Mesendoderm (in vitro differentiated cells): ENCODE measurements at regions not wholly inside any gene's neighbourhood (a gene's known extent, or its start where the extent isn't known, plus 50 kb on each side); places are given as distances from the start of the nearest gene placed in this dataset.

Source experiments
- DNase-seq: peaks from one replicate; pipeline ENCODE4 v3.0.0; 2013
- H2AK5ac ChIP-seq: 2 replicates; pipeline ENCODE4 v1.6.1; 2013; ENCODE audit warnings: low read length, inconsistent platforms
- H2BK120ac ChIP-seq: 2 replicates; pipeline ENCODE4 v1.6.1; 2013; ENCODE audit warnings: low read depth, mild to moderate bottlenecking, low read length, moderate library complexity, mixed read lengths
- H2BK15ac ChIP-seq: replicated peaks from 2 replicates; pipeline ENCODE4 v1.6.1; 2013; ENCODE audit warnings: low read depth, mild to moderate bottlenecking, moderate library complexity
- H2BK5ac ChIP-seq: 2 replicates; pipeline ENCODE4 v1.6.1; 2013; ENCODE audit warnings: low read length, inconsistent platforms
- H3K18ac ChIP-seq: 2 replicates; pipeline ENCODE4 v1.6.1; 2013; ENCODE audit warnings: mild to moderate bottlenecking, low read length, mixed read lengths
- H3K23ac ChIP-seq: one replicate; pipeline ENCODE4 v1.6.1; 2013; ENCODE audit warnings: low read length
- H3K27ac ChIP-seq: 2 replicates; pipeline ENCODE4 v1.5.1; 2013; ENCODE audit warnings: low read depth, mild to moderate bottlenecking, inconsistent platforms, low read length, moderate library complexity
- H3K27me3 ChIP-seq: 2 replicates; pipeline ENCODE4 v1.6.1; 2013; ENCODE audit warnings: low read length, control low read depth, mild to moderate bottlenecking, inconsistent platforms; ENCODE audit not compliant: insufficient read depth, poor library complexity
- H3K36me3 ChIP-seq: 2 replicates; pipeline ENCODE4 v1.6.1; 2013; ENCODE audit warnings: low read length, inconsistent platforms; ENCODE audit not compliant: control insufficient read depth, insufficient read depth
- H3K4ac ChIP-seq: one replicate; pipeline ENCODE4 v1.6.1; 2013; ENCODE audit warnings: low read depth, mild to moderate bottlenecking, low read length, moderate library complexity
- H3K4me1 ChIP-seq: 2 replicates; pipeline ENCODE4 v1.6.1; 2013; ENCODE audit warnings: low read depth, low read length, inconsistent platforms; ENCODE audit not compliant: control insufficient read depth
- H3K4me2 ChIP-seq: 2 replicates; pipeline ENCODE4 v1.6.1; 2013; ENCODE audit warnings: low read length
- H3K4me3 ChIP-seq: 2 replicates; pipeline ENCODE4 v1.5.1; 2013; ENCODE audit warnings: mild to moderate bottlenecking, low read length
- H3K56ac ChIP-seq: one replicate; pipeline ENCODE4 v1.6.1; 2013; ENCODE audit warnings: low read length
- H3K79me1 ChIP-seq: 2 replicates; pipeline ENCODE4 v1.6.1; 2013; ENCODE audit warnings: low read length, inconsistent platforms
- H3K79me2 ChIP-seq: 2 replicates; pipeline ENCODE4 v1.6.1; 2013; ENCODE audit warnings: mild to moderate bottlenecking, low read length; ENCODE audit not compliant: control insufficient read depth, insufficient read depth
- H3K9ac ChIP-seq: 2 replicates; pipeline ENCODE4 v1.6.1; 2013; ENCODE audit warnings: low read length, inconsistent platforms
- H4K5ac ChIP-seq: one replicate; pipeline ENCODE4 v1.6.1; 2013; ENCODE audit warnings: low read length
- H4K8ac ChIP-seq: one replicate; pipeline ENCODE4 v1.6.1; 2013; ENCODE audit warnings: low read depth, mild to moderate bottlenecking, control low read depth, low read length, moderate library complexity
- WGBS: extraction: QIAGEN DNeasy Blood & Tissue Kit; methylation state at CpG from one replicate; pipeline ENCODE4 v1.1.7; 2013; ENCODE audit warnings: low lambda C conversion rate, missing lambda C conversion rate; ENCODE audit not compliant: insufficient coverage; ENCODE audit errors: extremely low coverage; 5-methylcytosine and 5-hydroxymethylcytosine counted together

DNA sequence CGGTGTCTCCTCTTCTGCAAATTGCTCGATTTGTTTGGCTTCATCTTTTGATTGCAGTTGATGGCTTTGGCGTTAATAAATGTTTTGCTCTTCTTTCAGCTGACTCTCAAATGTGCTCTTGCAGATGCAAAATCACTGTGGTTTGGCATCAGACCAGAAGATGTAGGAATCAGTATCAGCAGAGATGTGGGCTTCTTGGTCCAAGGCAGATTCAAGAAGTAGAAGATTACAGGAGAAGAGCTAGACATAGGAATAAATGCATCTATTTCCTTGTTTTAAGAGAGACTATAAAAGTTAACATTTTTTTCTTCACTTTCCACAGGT lies 59.8 kb upstream of the BACH1 start:
- Histone ChIP-seq H3K4me3 (no peak overlapping the region), H3K23ac (no peak overlapping the region)

DNA sequence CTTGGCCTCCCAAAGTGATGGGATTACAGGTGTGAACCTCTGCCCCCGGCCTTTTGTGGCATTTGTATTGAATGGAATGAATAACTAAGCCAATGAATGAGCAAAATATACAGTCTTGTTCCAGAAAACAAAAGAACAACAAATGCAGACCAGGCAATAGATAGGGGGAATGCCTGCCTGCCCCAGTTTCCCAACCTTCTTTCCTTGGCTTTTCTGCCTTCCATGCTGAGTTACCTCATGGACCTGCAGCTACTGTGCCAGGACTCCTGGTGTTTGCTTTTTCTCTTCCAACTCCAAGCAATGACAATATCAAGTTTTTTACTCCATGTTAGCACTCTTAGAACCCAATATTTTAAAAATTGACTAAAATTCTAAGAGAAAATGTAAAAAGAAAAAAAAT lies 58.6 kb upstream of the BACH1 start:
- no CpG with 5 or more reads among the region's 1 CpG for WGBS
- H2BK120ac ChIP-seq, result no peak overlapping the region

More for the DNA sequence above, 59.8 kb upstream of the BACH1 start:
- WGBS, result no CpG with 5 or more reads among the region's 3 CpGs
- H3K9ac ChIP-seq, result no peak overlapping the region
- H2BK15ac ChIP-seq, result no peak overlapping the region
- H3K27me3 ChIP-seq, result no peaks in the 10 kb centered on the region
- H3K27ac ChIP-seq, result no peak overlapping the region
- H3K79me1 ChIP-seq, result no peaks in the 10 kb centered on the region
- no peak overlapping the region for H2AK5ac ChIP-seq
- no peaks in the 10 kb centered on the region for H3K79me2 ChIP-seq
- no peak overlapping the region for H3K4me2 ChIP-seq
- no peak for DNase-seq
- H3K18ac ChIP-seq, result no peak overlapping the region
- H4K8ac ChIP-seq, result no peak overlapping the region
- H3K36me3 ChIP-seq, result no peaks in the 10 kb centered on the region
- no peak overlapping the region for H2BK5ac ChIP-seq
- no peak overlapping the region for H3K56ac ChIP-seq
- no peak overlapping the region for H2BK120ac ChIP-seq
- no peak overlapping the region for H3K4ac ChIP-seq
- H3K4me1 ChIP-seq, result no peaks in the 10 kb centered on the region
- H4K5ac ChIP-seq, result no peak overlapping the region

DNA sequence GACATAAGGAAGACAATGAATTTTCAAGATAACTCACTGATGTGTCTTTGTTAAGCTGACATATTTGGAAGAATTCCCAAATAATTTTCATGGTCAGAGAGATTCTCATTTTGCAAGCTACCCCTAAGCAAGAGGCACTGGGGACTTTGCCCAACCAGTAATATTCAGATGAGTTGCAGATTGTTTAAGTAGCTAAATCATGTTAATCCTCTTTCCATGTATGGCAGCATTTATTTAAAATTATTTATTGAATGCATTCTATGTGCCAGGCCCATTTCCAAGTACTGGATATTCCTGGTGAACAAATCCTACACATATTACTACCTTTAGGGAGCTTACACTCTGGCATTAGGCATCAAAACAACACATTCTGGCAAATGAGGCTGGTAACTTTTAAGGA lies 56.5 kb upstream of the BACH1 start:
- Histone ChIP-seq H3K4ac (no peak overlapping the region), H4K5ac (no peak overlapping the region), H3K9ac (no peak overlapping the region), H3K4me1 (no peaks in the 10 kb centered on the region), H3K79me1 (no peaks in the 10 kb centered on the region), H2BK120ac (no peak overlapping the region), H3K4me2 (no peak overlapping the region), H3K56ac (no peak overlapping the region), H2AK5ac (no peak overlapping the region), H3K4me3 (no peak overlapping the region), H3K79me2 (no peaks in the 10 kb centered on the region), H3K36me3 (no peaks in the 10 kb centered on the region), H3K27ac (no peak overlapping the region), H4K8ac (no peak overlapping the region), H3K27me3 (no peaks in the 10 kb centered on the region), H3K23ac (no peak overlapping the region), H2BK15ac (no peak overlapping the region), H2BK5ac (no peak overlapping the region), H3K18ac (no peak overlapping the region)
- DNase-seq, result no peak

More for the DNA sequence above, 58.6 kb upstream of the BACH1 start:
- Histone ChIP-seq H3K4me1 (no peaks in the 10 kb centered on the region), H3K4me2 (no peak overlapping the region), H3K4ac (no peak overlapping the region), H3K79me1 (no peaks in the 10 kb centered on the region), H3K27ac (no peak overlapping the region), H3K27me3 (no peaks in the 10 kb centered on the region), H2BK15ac (no peak overlapping the region), H4K5ac (no peak overlapping the region), H3K4me3 (no peak overlapping the region), H2AK5ac (no peak overlapping the region), H3K79me2 (no peaks in the 10 kb centered on the region), H3K56ac (no peak overlapping the region), H2BK5ac (no peak overlapping the region), H3K36me3 (no peaks in the 10 kb centered on the region), H3K9ac (no peak overlapping the region), H3K18ac (no peak overlapping the region), H3K23ac (no peak overlapping the region), H4K8ac (no peak overlapping the region)
- DNase-seq, result no peak

DNA sequence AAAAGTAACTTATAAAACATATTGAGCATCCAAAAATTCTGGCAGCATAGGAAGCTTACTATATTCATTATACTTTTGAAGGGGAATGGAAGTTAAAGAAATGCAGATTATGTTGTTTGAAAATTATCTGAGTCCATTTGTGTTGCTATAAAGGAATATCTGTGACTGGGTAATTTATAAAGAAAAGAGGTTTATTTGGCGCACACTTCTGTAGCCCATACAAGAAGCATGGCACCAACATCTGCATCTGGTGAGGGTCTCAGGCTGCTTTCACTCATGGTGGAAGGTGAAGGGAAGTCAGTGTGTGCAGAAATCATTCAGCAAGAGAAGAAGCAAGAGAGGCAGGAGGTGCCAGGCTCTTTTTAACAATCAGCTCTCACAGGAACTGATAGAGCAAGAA lies 55.5 kb upstream of the BACH1 start:
- Histone ChIP-seq H3K56ac (no peak overlapping the region), H3K9ac (no peak overlapping the region), H2BK120ac (no peak overlapping the region), H3K23ac (no peak overlapping the region), H3K27ac (no peak overlapping the region), H4K8ac (no peak overlapping the region), H3K4me3 (no peak overlapping the region), H2AK5ac (no peak overlapping the region), H4K5ac (no peak overlapping the region), H2BK5ac (no peak overlapping the region), H3K36me3 (no peaks in the 10 kb centered on the region), H3K79me1 (no peaks in the 10 kb centered on the region), H3K79me2 (no peaks in the 10 kb centered on the region), H3K4ac (no peak overlapping the region), H3K4me2 (no peak overlapping the region), H3K27me3 (no peaks in the 10 kb centered on the region), H3K18ac (no peak overlapping the region), H2BK15ac (no peak overlapping the region), H3K4me1 (no peaks in the 10 kb centered on the region)
- WGBS, result no CpG with 5 or more reads among the region's 1 CpG
- DNase-seq, result no peak

DNA sequence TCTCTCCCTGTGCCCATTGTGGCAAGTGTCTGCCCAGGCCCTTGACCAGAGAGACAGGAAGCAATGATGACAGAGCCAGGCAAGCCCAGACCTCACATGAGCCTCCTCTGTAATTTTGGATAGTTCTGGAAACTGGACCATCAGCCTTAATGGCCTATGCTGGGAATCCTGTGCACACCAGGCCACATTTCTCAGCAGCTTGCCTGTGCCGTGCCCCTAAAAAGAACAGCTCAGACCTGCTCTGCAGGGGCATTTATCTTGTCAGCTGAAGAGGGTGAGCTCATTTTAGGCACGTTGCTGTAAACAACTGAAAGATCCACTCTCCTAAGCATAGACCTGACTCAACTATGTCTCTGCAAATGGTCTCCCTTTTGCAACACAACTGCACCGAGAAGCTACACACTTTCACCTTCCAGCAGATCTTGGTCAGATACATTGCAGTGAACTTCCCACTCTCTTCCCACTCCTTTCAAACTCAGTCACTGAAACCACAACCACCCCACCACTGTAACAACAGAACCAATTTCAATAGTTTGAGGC lies 53.5 kb upstream of the BACH1 start:
- Histone ChIP-seq H2BK120ac (no peak overlapping the region), H3K18ac (no peak overlapping the region), H3K36me3 (no peaks in the 10 kb centered on the region), H4K5ac (no peak overlapping the region), H2AK5ac (no peak overlapping the region), H3K4me1 (no peaks in the 10 kb centered on the region), H3K23ac (no peak overlapping the region), H3K27ac (no peak overlapping the region), H2BK5ac (no peak overlapping the region), H2BK15ac (no peak overlapping the region), H3K27me3 (no peaks in the 10 kb centered on the region), H4K8ac (no peak overlapping the region), H3K4me3 (no peak overlapping the region), H3K9ac (no peak overlapping the region), H3K4me2 (no peak overlapping the region), H3K4ac (no peak overlapping the region), H3K79me1 (no peaks in the 10 kb centered on the region), H3K56ac (no peak overlapping the region), H3K79me2 (no peaks in the 10 kb centered on the region)
- no CpG with 5 or more reads among the region's 3 CpGs for WGBS
- no peak for DNase-seq

DNA sequence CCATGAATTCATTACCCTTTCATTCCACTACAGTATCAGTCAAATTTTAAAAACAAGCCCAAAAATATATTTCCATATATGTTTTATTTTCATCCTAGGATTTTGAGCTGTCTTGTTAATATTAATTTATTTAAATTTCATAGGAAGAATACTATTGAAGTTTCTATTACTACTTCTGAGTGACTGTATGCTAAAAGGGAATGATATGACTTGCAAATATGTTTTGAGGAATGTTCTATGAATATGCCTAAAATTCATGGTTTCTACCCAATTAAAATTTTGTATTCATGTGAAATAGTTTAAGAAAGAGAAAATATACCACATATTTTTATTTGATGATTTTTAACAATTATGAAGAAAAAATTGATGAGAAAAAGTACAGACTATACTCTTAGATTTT lies 52.9 kb upstream of the BACH1 start:
- Histone ChIP-seq H3K56ac (no peak overlapping the region), H3K4ac (no peak overlapping the region), H2BK120ac (no peak overlapping the region), H2BK15ac (no peak overlapping the region), H3K27me3 (no peaks in the 10 kb centered on the region), H3K9ac (no peak overlapping the region), H4K5ac (no peak overlapping the region), H3K4me1 (no peaks in the 10 kb centered on the region), H3K79me2 (no peaks in the 10 kb centered on the region), H3K18ac (no peak overlapping the region), H4K8ac (no peak overlapping the region), H2BK5ac (no peak overlapping the region), H3K4me3 (no peak overlapping the region), H3K79me1 (no peaks in the 10 kb centered on the region), H3K4me2 (no peak overlapping the region), H3K27ac (no peak overlapping the region), H3K23ac (no peak overlapping the region), H2AK5ac (no peak overlapping the region), H3K36me3 (no peaks in the 10 kb centered on the region)
- DNase-seq, result no peak
